ENCODE measurements at regions not wholly inside any gene's neighbourhood (a gene's known extent, or its start where the extent isn't known, plus 50 kb on each side); places are given as distances from the start of the nearest gene placed in this dataset.

- no peak for TF ChIP-seq CTCF (IDR thresholded peaks at IDR 0.05)
- no peak for TF ChIP-seq POLR2A (IDR thresholded peaks at IDR 0.05)
These were observed 59.6 kb upstream of the NUPR2 start for GRCh38 chr7:56175771-56176170.

Measured in Peyer's patch (tissue), 4 donors.